HG03095 (cell line): ENCODE measurements at regions not wholly inside any gene's neighbourhood (a gene's known extent, or its start where the extent isn't known, plus 50 kb on each side); places are given as distances from the start of the nearest gene placed in this dataset.
A peak's percentile ranks its signal among the peaks of the same experiment; 100 is the strongest.

ENCODE experiments used
- ATAC-seq: cut with Tn5 transposase; IDR thresholded peaks from one replicate; pipeline ENCODE4 v1.9.1; 2021; ENCODE audit warnings: moderate library complexity; ENCODE audit not compliant: unreplicated experiment

DNA sequence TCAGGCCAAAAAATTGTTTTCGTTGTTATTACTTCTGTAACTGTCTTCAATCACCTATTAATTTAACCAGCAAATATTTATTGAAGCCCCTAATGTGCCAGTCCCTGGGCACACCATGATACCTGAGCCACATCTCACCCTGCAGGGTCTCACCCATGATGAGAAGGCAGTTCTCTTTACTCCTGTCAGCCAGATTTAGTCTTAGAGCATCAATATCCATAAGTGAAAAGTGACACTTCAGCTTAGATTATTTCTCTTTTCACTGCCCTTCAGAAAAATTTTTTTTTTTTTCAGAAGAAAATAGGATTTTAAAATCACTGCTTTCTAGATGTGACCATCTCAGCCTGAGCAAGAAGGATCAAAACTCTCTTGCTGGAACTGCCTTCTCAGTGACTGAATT is 258.6 kb upstream of the NFE2L3 start:
- no peak for ATAC-seq

DNA sequence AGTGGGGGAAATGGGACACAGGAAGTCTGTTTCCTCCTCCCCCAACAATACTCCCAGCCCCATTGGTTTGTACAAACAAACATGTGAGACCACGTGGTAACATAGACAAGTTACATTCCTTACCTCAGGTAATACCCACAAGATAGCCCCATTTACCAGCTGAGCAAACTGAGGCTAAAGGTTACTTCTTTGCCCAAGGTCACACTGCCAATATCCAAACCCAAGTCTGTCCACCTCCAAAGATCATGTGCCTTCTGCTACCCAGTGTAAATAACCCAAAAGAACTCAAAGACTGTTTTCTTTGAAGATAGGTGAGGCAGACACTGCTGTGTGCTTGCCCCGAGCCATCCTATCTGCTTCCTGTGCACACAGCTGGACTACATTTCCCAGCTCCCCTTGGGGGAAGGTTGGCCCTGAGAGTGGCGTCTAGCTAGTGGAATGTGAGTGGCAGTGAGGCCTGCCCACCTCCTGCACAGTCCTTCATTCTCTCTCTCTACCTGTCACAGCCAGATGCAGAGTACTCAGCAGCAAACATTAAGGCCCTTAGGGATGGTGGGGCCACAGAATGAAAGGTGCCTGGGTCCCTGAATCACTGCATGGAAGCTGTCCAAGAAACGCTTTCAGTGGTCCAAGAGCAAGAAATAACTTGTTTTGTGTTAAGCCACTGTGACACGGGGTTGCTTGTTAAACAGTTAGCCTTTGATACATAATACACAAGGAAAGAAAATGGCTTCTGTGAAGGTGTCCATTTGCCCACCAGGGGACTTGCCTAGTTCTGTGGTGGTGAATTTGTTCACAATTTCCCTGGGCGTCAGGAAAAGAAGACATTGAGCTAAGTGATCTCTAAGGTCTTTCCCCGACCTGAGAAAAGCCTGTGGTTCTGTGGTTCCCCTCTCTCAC is 257.7 kb upstream of the NFE2L3 start:
- ATAC-seq, result peak; percentile 64

DNA sequence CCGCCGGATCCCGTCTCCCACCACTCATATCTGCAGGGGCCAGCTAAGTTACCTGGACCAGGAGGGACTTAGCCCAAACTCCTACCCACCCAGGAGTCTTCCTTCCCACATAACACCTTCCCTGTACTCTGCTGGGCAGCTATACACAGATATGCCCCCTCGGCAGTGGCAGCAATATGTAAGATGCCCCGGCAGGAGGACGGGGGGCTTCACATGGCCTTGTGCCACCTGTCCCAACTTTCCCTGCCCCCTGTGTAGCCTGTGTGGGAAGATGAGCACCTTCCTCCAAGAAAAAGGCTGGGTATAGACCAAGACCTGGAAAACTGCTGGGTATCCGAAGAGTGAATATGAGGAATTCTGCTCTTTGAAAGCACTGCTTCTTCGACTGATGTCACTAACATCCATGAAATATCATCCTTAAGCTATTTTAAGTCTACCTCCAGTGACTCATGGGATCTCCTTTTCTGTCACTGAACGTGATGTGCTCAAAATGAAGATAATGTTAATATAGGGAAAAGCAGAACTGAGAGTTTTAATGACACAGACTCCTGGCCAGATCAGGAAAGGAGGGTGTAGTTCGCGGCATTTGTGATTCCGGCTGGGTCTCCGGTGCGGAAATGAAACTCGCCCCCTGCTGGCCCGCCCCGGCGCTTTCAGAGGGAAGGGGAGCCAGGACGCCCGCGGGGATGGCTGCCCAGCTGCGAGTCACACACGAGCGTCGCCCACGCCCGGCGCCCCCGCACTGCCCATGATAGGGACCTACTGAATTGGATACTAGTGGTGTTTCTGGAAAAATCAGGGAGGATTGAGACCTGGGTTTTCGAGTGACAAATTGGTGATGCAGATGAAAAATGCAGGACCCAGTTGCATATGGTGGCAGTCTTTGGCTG is 256.9 kb upstream of the NFE2L3 start:
- ATAC-seq, result peak; percentile 57

DNA sequence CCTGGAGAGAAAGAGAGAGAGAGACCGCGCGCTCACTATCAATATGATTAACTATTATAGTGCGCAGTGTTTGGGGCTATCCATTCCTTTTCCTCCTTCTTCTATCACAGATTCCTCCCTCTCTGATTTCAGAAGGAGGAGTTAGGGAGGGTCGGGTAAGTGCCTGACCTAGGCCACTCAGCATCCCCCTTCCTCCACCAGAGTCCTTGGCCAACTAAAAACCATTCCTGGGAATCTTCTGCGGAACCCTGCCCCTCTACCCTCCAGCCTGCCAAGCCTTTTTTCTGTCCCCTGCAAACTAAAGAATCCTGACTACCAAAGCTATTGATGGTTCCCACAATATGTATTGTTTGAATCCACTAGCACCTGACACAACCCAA is 256.2 kb upstream of the NFE2L3 start:
- ATAC-seq, result no peak

DNA sequence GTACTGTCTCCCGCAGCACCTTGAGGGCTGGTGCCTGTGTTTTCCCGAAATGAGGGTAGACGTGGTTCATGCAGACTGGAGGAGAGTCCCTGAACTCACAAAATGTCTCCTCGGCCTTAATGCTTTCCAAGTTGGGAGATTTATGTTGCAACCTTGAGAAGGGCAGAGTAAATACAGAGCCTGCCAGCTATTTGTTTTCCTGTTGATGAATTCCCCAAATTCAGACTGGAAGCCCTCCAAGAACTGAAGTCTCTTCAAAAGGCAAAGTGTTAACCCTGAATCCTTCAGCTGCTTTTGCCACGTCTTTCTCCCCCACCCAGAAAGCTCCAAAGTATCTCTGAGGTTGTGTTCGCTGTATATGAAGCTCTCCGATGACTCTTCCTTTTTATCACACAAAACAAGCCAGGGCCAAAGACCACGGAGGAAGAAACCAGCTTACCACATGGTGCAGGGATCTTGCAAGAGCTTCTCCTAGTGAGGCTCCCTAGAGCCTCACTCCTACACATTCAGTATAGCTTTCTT is 254.7 kb upstream of the NFE2L3 start:
- ATAC-seq, result no peak

DNA sequence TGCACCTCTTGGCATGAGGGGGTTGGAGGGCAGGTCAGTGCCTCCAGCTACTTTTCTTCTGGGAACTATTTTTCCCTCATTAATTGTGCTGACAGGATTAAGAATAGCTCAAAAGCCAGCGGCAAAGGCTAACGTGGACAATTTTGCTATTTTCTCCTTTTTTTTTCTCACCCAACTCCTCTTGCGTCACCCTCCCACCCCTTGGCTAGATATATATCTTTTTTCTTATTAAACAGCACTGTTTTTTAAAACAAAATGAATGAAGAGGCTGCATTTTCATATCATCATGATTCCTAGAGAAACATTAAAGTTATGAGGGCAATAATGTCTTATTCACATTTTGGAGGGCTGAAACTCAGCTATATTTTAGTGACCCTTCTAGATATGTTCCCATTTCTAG is 251.8 kb upstream of the NFE2L3 start:
- ATAC-seq, result no peak

DNA sequence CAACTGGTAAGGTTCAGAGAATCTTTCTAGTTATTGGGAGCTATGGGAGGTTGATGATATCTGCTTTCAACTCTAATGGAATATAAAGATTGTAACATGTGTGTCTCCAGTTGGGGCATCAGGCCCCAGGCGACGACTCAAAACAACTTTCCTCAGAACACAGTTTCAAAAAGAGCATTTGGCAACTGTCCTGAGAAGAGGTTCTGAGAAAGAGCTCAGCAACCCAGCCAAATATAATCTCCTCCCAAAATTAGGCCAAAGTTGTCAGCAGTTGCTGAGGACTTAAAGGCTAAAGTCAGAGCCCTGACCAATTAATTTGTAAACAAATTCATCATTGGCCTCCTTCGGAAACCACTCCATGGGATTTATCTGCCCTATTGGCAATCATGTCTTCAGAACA is 251.1 kb upstream of the NFE2L3 start:
- ATAC-seq, result no peak

DNA sequence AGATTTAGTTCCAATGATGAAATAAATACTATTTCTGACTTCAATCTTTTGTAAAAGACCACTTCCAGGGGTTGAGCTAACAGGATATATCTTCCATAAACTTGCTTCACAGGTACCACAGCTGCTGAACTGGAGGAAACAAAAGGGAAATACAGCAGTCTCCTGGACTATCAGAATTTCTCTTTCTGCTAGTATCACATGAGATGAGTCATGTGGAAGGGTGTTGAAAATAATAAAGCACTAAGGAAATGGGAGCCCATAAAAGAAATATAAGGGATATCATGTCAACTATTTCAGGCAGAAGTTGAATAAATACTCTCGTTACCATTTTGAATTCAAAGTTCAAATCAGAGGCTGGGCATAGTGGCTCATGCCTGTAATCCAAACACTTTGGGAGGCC is 250.3 kb upstream of the NFE2L3 start:
- ATAC-seq, result no peak

DNA sequence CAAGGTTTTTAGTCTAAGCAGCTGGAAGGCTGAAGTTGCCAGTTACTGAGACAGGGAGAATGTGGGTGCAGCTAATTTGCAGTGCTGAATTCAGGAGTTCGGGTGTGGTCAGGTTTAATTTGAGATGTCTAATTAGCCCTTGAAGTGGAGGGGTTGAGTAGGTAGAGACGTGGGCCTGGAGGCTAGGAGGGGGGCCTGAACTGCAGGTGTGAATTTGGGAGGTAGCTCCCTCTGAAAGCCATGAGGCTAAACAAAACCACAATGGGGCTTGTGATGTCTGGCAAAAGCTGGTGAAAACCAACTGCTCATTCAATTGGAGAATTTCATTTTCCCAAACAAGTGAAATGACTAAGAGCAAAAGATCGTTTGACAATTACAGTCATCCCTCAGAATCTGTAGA is 246.0 kb upstream of the NFE2L3 start:
- no peak for ATAC-seq

DNA sequence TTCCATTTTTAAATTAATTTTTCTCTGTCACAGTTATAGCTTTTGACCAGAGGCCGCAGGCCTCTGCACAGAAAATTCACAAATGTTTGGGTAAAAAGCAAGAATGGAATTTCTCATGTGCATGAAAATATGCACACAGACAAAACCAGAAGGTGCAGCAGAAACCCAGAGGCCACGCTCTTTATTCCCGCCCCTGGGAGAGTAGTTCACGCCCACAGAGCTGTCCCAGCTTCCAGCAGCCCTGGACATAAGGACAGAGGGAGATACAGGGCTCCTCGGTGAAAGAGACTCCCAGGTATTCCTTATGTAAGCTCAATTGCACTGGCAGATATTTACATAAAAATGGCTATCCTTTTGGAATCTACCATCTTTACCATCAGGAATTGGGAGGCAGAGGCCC is 245.2 kb upstream of the NFE2L3 start:
- ATAC-seq, result no peak

DNA sequence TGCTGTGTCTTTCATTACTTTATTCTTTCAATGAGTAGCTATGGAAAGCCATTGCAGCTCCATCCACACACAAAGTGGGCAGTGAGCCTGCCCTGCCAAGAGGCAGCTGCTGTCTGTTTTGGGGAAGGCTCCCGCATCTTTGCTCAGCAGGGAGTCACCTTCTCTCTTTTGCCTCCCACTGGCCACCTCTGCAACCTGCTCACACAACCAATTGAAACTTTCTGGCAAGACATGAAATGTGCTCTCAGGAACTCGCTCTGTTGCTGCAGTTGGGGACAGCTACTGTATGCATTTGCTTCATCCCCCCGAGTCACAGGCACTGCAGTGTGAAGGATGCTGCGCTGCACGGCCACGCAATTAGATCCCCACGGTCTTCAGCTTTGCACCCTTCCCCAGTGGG is 244.8 kb upstream of the NFE2L3 start:
- no peak for ATAC-seq

DNA sequence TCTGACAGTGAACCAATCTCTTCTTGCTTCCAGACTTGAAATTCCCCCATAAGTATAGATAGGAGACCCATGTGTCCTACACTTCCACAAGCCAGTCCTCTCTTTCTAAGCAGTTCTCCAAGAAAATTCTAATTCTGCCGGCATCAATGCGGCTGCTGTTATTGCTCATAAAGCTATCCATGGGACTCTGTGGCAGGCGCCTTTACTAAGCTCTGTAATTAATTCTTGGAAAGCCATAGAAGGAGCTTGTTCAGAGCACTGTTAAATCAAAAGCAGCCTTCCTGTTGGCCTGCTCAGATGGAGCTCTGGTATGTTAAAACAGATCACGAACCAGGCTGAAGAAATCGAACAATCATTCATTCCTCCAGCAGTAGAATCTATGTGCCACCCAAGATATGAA is 244.3 kb upstream of the NFE2L3 start:
- ATAC-seq, result no peak

DNA sequence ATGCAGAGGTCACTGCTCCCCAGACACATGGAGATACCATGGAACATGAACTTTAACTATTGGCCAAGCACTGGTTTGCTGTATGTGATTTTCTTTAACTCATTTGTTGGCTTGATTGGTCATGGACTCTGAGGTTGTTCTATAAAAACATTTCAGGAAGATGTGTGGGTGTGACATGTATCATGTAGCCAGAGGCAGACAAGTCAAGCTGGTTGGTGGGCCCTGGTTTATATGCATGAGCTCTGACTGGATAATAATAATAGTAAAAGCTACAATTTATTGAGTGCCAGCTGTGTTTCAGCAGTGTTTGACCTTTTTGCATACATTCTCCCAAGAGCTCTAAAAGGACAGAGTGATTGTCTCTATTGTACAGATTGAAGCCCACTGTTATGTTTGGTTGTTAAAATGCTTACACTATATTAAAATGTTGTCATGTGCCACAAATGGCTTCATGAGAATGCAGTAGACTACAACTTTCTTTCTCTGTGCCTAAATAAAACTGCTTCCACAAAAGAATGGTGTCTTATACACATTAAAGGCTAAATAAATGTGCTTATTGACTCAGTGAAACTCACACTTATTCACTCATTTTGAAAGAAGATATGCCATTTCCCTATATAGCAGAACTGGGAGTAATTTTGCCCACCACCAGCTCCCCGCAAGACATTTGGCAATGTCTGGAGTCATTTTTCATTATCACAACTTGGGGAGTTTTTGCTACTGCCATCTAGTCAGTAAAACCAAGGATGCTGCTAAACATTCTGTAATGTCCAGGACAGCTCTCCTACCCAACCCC is 243.6 kb upstream of the NFE2L3 start:
- ATAC-seq, result no peak

DNA sequence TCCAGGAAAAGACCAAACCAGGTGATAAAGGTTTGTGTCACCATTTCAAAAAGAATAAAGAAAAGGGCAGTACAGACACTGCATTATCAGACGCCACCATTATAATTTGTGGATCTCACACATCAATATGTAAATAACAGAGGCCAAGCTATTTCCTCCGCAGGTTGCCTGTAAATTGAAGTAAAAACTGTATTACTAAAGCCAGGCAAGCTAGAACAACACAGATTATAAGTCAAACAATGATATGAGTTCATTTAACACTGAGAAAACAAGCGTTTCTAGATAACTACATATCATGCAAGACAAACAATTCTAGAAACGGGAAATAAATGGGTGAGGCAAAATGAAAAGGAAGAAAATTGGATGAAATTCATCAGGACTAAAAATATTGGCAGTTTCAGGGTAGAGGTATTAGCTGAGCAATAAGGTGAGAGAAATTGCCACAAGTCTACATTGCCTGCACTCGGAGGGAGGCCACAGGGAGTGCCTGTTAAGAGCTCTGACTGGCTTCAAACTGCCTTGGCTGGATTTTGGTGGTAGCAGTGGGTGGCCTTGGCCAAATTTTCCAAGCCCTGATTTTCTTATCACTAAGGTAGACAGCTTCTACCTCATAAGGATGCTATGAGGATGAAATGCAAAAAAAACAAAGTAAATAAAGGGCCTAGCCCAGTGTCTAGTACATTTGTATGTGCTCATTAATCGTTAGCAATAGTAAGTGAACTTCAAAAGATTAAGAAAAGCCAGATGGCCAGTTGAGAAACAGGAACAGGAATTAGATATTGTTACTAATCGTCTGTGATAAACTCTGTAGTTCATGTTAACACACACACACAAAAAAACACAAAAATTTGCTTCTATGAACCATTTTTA is 240.0 kb upstream of the NFE2L3 start:
- no peak for ATAC-seq

DNA sequence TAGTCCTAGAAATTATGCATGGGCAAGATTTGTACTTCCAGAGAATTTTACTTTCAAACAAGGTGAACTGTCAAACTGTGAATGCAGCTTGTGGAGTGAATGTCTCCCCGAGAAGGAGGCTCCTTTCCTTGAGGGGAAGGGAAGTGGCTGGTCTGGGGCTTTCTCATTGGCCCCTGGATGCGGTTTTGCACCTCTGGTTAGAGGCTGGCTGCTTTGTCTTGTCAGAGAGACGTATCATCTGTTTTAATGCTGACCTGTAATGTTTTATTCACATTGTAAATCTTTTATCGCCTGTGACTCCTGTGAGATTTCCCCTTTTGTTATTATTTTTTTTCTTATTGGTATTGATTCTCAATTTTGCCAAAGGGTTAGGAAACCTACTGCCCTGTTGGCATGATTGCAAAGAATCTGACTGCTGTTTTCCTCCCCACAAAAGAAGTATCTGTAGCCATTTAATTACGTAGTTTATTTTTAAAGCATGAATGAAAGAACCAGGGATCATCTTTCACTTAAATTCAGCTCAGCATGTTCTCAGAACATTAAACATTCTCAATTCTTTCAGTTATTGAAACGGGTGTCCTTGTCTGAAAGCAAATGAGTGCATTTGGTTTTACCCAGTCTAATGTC is 238.3 kb upstream of the NFE2L3 start:
- ATAC-seq, result no peak

DNA sequence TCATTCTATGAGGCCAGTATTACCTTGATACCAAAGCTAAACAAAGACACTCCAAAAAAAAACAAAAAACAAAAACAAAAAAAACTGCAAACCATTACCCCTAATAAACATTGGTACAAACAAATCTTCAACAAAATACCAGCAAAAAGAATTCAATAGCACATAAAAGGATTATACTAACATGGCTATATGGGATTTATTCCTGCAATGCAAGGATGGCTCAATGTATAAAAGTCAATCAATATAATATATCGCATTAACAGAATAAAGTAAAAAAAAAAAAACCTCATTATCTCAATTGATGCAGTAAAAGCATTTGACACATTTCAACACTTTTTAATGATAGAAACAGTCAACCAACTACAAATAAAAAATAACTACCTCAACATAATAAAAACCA is 233.3 kb upstream of the NFE2L3 start:
- ATAC-seq, result no peak

DNA sequence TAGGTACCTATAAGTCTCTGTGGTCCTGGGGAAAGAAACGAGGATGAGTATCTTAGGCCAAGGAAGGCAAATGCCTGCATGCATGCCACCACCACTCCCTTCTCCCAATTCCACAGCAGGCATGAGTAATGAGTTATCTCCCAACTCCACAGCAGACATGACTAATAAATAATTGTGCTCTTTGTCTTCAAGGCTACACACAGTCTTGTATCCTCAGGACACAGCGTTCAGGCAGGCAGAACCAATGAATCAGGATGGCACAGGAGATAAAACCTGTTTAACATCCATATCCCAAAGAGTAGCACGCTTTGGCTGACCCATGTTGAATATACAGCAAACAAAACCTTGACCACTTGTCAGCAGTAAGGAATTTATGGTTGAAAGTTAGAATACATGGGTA is 229.7 kb upstream of the NFE2L3 start:
- no peak for ATAC-seq

DNA sequence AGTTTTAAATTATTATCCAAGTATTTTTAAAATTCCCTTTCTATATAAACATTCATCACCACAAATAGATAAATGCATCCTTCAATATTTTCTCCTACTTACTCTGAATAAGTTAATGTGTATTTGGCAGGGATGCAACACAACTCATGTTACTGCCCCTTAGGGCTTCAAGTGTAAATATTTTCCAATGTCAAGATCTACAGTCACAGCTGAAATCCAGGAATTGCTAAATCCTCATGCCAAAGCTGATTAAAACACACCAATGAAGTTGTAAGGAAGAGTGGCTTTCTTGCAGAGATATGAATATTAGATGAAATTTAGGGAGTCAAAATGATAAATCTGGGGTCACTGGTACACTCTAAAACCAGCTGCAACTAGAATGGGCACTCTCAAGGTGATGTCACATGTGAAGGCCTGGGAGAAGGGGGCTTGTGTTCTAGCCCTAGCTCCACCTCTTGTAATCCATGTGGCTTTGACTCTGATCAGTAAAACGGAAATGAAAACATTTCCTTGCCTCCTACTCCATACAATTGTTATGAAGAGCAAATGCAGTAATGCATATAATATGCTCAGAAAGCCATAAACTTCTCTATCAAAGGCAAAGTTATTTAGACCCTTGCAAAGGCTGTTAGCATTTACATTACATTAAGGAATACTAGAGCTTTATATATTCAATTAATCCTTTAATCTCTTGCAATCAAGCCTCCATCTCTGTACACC is 228.1 kb upstream of the NFE2L3 start:
- ATAC-seq, result no peak

DNA sequence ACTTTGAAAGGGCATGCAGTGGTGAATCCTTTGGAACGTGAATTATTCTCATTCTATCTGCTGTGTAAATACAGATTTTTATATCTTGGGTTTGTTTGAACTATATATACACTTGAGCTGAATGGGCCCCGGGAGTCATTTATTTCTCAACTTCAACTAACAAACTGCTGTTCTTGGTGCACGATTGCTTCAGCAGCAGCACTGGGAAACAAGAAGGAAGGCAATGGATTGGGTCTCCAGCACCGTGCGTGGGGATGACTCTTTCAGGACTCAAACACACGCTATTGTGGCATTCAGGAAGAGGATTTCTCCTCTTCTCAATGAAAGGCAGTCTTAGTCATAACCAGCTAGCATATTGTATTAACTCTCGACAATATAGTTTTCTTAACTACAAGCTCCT is 226.0 kb upstream of the NFE2L3 start:
- no peak for ATAC-seq
